H1 (cell line): ENCODE measurements at regions not wholly inside any gene's neighbourhood (a gene's known extent, or its start where the extent isn't known, plus 50 kb on each side); places are given as distances from the start of the nearest gene placed in this dataset.

Experiments
- CTCF ChIA-PET: fragments of 300-600 bp; sonication (Branson Sonifier 250); formaldehyde crosslinking; loops from one replicate; lab custom pipeline; 2021; ENCODE audit not compliant: partially characterized antibody; lab: Charles Lee
- POLR2A ChIA-PET: fragments of 300-600 bp; sonication (Branson Sonifier 250); formaldehyde crosslinking; loops from one replicate; lab custom pipeline; 2021; ENCODE audit warnings: inconsistent platforms; ENCODE audit not compliant: partially characterized antibody; lab: Charles Lee
- DNase-seq, 2 experiments: peaks; one replicate each; pipeline versions ENCODE4 v3.0.0 to v3.0.0-alpha.2; 2010 to 2022; ENCODE audit warnings: low spot score in 2 of 2, low read depth in 1 of 2, mixed read lengths in 1 of 2
- FAIRE-seq: peaks from 2 replicates; lab custom pipeline; 2011; peaks lifted over from hg19 to GRCh38; lab: Jason Lieb, UNC
- H2AFZ ChIP-seq: 2 replicates; pipeline ENCODE4 v1.8.1; 2012; ENCODE audit warnings: low read length, inconsistent platforms
- H2AK5ac ChIP-seq: 2 replicates; pipeline ENCODE4 v1.6.1; 2013; ENCODE audit warnings: low read depth, low read length
- H2BK120ac ChIP-seq: replicated peaks from 2 replicates; pipeline ENCODE3; 2013; ENCODE audit warnings: low read depth, low read length, inconsistent platforms
- H2BK12ac ChIP-seq: 2 replicates; pipeline ENCODE4 v1.6.1; 2013; ENCODE audit warnings: low read depth, low read length
- H2BK15ac ChIP-seq: 2 replicates; pipeline ENCODE4 v1.6.1; 2013; ENCODE audit warnings: low read length
- H2BK20ac ChIP-seq: 2 replicates; pipeline ENCODE4 v1.6.1; 2013; ENCODE audit warnings: low read length
- H2BK5ac ChIP-seq: 2 replicates; pipeline ENCODE4 v1.6.1; 2013; ENCODE audit warnings: low read depth, low read length
- H3K14ac ChIP-seq: 2 replicates; pipeline ENCODE4 v1.6.1; 2013; ENCODE audit warnings: inconsistent platforms; ENCODE audit not compliant: insufficient read length
- H3K18ac ChIP-seq: 2 replicates; pipeline ENCODE4 v1.6.1; 2013; ENCODE audit warnings: low read length; ENCODE audit errors: extremely low read depth
- H3K23ac ChIP-seq: 2 replicates; pipeline ENCODE4 v1.6.1; 2013; ENCODE audit warnings: inconsistent platforms; ENCODE audit not compliant: insufficient read length
- H3K23me2 ChIP-seq: 2 replicates; pipeline ENCODE4 v1.6.1; 2013; ENCODE audit warnings: low read depth, low read length
- H3K27ac ChIP-seq: 2 replicates; pipeline ENCODE4 v1.6.1; 2011; ENCODE audit warnings: low read depth, low read length, inconsistent platforms
- H3K27me3 ChIP-seq, 4 experiments: replicated peaks in 1 of 4; 1 replicate in 1 of 4; 2 replicates in 3 of 4; pipeline versions ENCODE4 v1.6.1 to v1.8.1; 2011 to 2013; ENCODE audit warnings: low read length in 3 of 4, mild to moderate bottlenecking in 3 of 4, inconsistent platforms in 2 of 4, mixed read lengths in 2 of 4, moderate library complexity in 1 of 4; ENCODE audit not compliant: control insufficient read depth in 3 of 4, insufficient read depth in 3 of 4; ENCODE audit errors: extremely low read depth in 1 of 4
- H3K36me3 ChIP-seq, 4 experiments: 2 replicates each; pipeline versions ENCODE4 v1.6.1 to v1.8.1; 2011 to 2013; ENCODE audit warnings: mild to moderate bottlenecking in 4 of 4, low read length in 3 of 4, moderate library complexity in 2 of 4, control low read depth in 1 of 4, inconsistent platforms in 1 of 4; ENCODE audit not compliant: insufficient read depth in 4 of 4, control insufficient read depth in 2 of 4
- H3K4ac ChIP-seq: replicated peaks from 2 replicates; pipeline ENCODE3; 2013; ENCODE audit warnings: low read length, low read depth, mixed read lengths, inconsistent platforms; ENCODE audit not compliant: insufficient read length
- H3K4me1 ChIP-seq, 4 experiments: replicated peaks in 1 of 4; 1 replicate in 1 of 4; 2 replicates in 3 of 4; pipeline versions ENCODE4 v1.6.1 to v1.8.1; 2011 to 2013; ENCODE audit warnings: low read length in 3 of 4, inconsistent platforms in 2 of 4, mixed read lengths in 1 of 4; ENCODE audit not compliant: insufficient read depth in 4 of 4, control insufficient read depth in 3 of 4
- H3K4me2 ChIP-seq, 2 experiments: 2 replicates each; pipeline versions ENCODE4 v1.6.1 to v1.8.1; 2011 to 2013; ENCODE audit warnings: low read depth in 2 of 2, low read length in 2 of 2, control low read depth in 1 of 2, inconsistent platforms in 1 of 2, mild to moderate bottlenecking in 1 of 2; ENCODE audit not compliant: insufficient read depth in 1 of 2
- H3K4me3 ChIP-seq, 4 experiments: fragments of 200-600, 300-600 bp in 1 of 4; sonication (generic), shearing (Covaris generic), sonication (Bioruptor Twin) in 1 of 4; 2 replicates each; pipeline versions ENCODE4 v1.5.1 to v1.8.1; 2011 to 2016; ENCODE audit warnings: low read length in 4 of 4, low read depth in 3 of 4, control low read depth in 2 of 4, inconsistent platforms in 2 of 4, mild to moderate bottlenecking in 2 of 4, mixed read lengths in 1 of 4, moderate library complexity in 1 of 4; ENCODE audit not compliant: insufficient read depth in 2 of 4; ENCODE audit errors: extremely low read depth in 1 of 4
- H3K56ac ChIP-seq: replicated peaks from 2 replicates; pipeline ENCODE3; 2013; ENCODE audit warnings: low read depth, mild to moderate bottlenecking, mixed read lengths, low read length, inconsistent platforms; ENCODE audit not compliant: insufficient read length
- H3K79me1 ChIP-seq: 2 replicates; pipeline ENCODE4 v1.6.1; 2013; ENCODE audit warnings: low read depth, low read length, control low read depth
- H3K79me2 ChIP-seq, 2 experiments: 2 replicates each; pipeline versions ENCODE4 v1.6.1 to v1.8.1; 2012 to 2013; ENCODE audit warnings: low read length in 2 of 2, mild to moderate bottlenecking in 2 of 2, inconsistent platforms in 1 of 2; ENCODE audit not compliant: insufficient read depth in 2 of 2, control insufficient read depth in 1 of 2
- H3K9ac ChIP-seq, 4 experiments: replicated peaks in 1 of 4; 1 replicate in 1 of 4; 2 replicates in 3 of 4; pipeline versions ENCODE4 v1.6.1 to v1.8.1; 2011 to 2013; ENCODE audit warnings: low read depth in 3 of 4, low read length in 3 of 4, control low read depth in 2 of 4, mild to moderate bottlenecking in 2 of 4, moderate library complexity in 2 of 4, inconsistent platforms in 1 of 4; ENCODE audit errors: extremely low read depth in 1 of 4
- H3K9me3 ChIP-seq, 2 experiments: 2 replicates each; pipeline versions ENCODE4 v1.6.1 to v1.8.1; 2012 to 2013; ENCODE audit warnings: mild to moderate bottlenecking in 2 of 2, moderate library complexity in 2 of 2, control low read depth in 1 of 2, inconsistent platforms in 1 of 2, low read depth in 1 of 2, low read length in 1 of 2, mixed read lengths in 1 of 2; ENCODE audit not compliant: insufficient read depth in 2 of 2
- H4K20me1 ChIP-seq, 2 experiments: replicated peaks in 1 of 2; 2 replicates each; pipeline versions ENCODE3 to v1.8.1; 2011 to 2013; ENCODE audit warnings: inconsistent platforms in 2 of 2, low read length in 2 of 2, mild to moderate bottlenecking in 1 of 2; ENCODE audit not compliant: insufficient read depth in 2 of 2, control insufficient read depth in 1 of 2
- H4K5ac ChIP-seq: 2 replicates; pipeline ENCODE4 v1.6.1; 2013; ENCODE audit warnings: low read length, low read depth, mixed read lengths, inconsistent platforms; ENCODE audit not compliant: insufficient read length
- H4K8ac ChIP-seq: 2 replicates; pipeline ENCODE4 v1.8.0; 2013; ENCODE audit warnings: mild to moderate bottlenecking, moderate library complexity, low read length, inconsistent platforms; ENCODE audit not compliant: insufficient read depth; ENCODE audit errors: extremely low read depth
- H4K91ac ChIP-seq: replicated peaks from 2 replicates; pipeline ENCODE3; 2013; ENCODE audit warnings: low read length, mixed read lengths, inconsistent platforms; ENCODE audit not compliant: insufficient read length
- BRCA1 ChIP-seq: IDR thresholded peaks from 2 replicates; pipeline ENCODE4 v1.6.1; 2012; ENCODE audit warnings: low read depth, low read length, improper control_type of control experiment
- GTF2F1 ChIP-seq: IDR thresholded peaks from 2 replicates; pipeline ENCODE4 v1.6.1; 2012; ENCODE audit warnings: low read depth, low read length, improper control_type of control experiment, borderline replicate concordance
- SRF ChIP-seq: IDR thresholded peaks from 2 replicates; pipeline ENCODE4 v1.6.1; 2011; ENCODE audit warnings: mild to moderate bottlenecking, low read depth, low read length, moderate library complexity
- WGBS, 2 experiments: shearing (Covaris generic) in 1 of 2; methylation state at CpG; one replicate each; pipeline versions ENCODE4 v1.1.6 to v1.1.7; 2013 to 2015; ENCODE audit warnings: low lambda C conversion rate in 2 of 2, mixed read lengths in 2 of 2, inconsistent platforms in 1 of 2, low coverage in 1 of 2, missing lambda C conversion rate in 1 of 2; ENCODE audit not compliant: insufficient replicate concordance in 2 of 2, insufficient coverage in 1 of 2, insufficient read length in 1 of 2; ENCODE audit errors: extremely low coverage in 1 of 2, missing lambda C conversion rate in 1 of 2; 5-methylcytosine and 5-hydroxymethylcytosine counted together

GRCh38 chr2:220346919-220347318 lies 719.5 kb downstream of the SLC4A3 start:
- 89% methylated on average over 1 of the region's 1 CpG; no CpG with 5 or more reads in 1 of the 2 experiments for WGBS, 2 experiments

More at GRCh38 chr2:220346919-220347318, 719.5 kb downstream of the SLC4A3 start:
- no peak overlapping the region for H3K4me3 ChIP-seq
- no peak overlapping the region for H4K8ac ChIP-seq
- H3K9me3 ChIP-seq, result no peaks in the 10 kb centered on the region
- H2BK20ac ChIP-seq, result no peak overlapping the region
- POLR2A ChIA-PET, result interaction anchor here (0.7 kb wide), 1 partner anchor 145 kb away, joined by 3 read pairs; no protein-coding TSS in a partner anchor
- H3K9ac ChIP-seq, result no peak overlapping the region
- DNase-seq (no peak), FAIRE-seq (no peak)
- H2BK120ac ChIP-seq, result no peak overlapping the region
- no peaks in the 10 kb centered on the region for H4K20me1 ChIP-seq
- H3K23me2 ChIP-seq, result no peaks in the 10 kb centered on the region
- H3K4ac ChIP-seq, result no peak overlapping the region
- no peak overlapping the region for H3K23ac ChIP-seq
- H3K56ac ChIP-seq, result no peak overlapping the region
- H2BK15ac ChIP-seq, result no peak overlapping the region
- no peak for TF ChIP-seq SRF
- TF ChIP-seq BRCA1, result no peak
- no peak for TF ChIP-seq GTF2F1
- H4K91ac ChIP-seq, result no peak overlapping the region
- CTCF ChIA-PET, result interaction anchor here (1.3 kb wide), 1 partner anchor 11 kb away, joined by 4 read pairs; no protein-coding TSS in a partner anchor
- no peak overlapping the region for H2BK5ac ChIP-seq
- H3K27me3 ChIP-seq, result no peaks in the 10 kb centered on the region
- no peaks in the 10 kb centered on the region for H3K79me2 ChIP-seq
- no peak overlapping the region for H3K4me2 ChIP-seq
- no peaks in the 10 kb centered on the region for H3K4me1 ChIP-seq
- H3K27ac ChIP-seq, result no peak overlapping the region
- H3K18ac ChIP-seq, result no peak overlapping the region
- no peak overlapping the region for H4K5ac ChIP-seq
- H3K36me3 ChIP-seq, result no peaks in the 10 kb centered on the region
- no peak overlapping the region for H2AK5ac ChIP-seq
- no peak overlapping the region for H2BK12ac ChIP-seq
- no peaks in the 10 kb centered on the region for H3K79me1 ChIP-seq
- no peak overlapping the region for H3K14ac ChIP-seq
- H2AFZ ChIP-seq, result no peak overlapping the region
